AG10803 (cell line): ENCODE measurements at regions not wholly inside any gene's neighbourhood (a gene's known extent, or its start where the extent isn't known, plus 50 kb on each side); places are given as distances from the start of the nearest gene placed in this dataset.

ENCODE experiments used
- DNase-seq: peaks from one replicate; pipeline ENCODE4 v3.0.0; 2010; ENCODE audit warnings: low read depth
- H3K4me3 ChIP-seq: 2 replicates; pipeline ENCODE4 v1.5.1; 2011; ENCODE audit warnings: mild to moderate bottlenecking, low read length, control low read depth
- TF ChIP-seq, protein P1 (sequence below): conservative IDR thresholded peaks from 2 replicates; pipeline ENCODE4 v1.5.1; 2011; ENCODE audit warnings: mild to moderate bottlenecking, low read length, control low read depth, inconsistent platforms

GRCh38 chr2:18061717-18062116 is 183.2 kb downstream of the KCNS3 start:
- no peak overlapping the region for H3K4me3 ChIP-seq
- DNase-seq = no peak
- TF ChIP-seq, protein P1, sequence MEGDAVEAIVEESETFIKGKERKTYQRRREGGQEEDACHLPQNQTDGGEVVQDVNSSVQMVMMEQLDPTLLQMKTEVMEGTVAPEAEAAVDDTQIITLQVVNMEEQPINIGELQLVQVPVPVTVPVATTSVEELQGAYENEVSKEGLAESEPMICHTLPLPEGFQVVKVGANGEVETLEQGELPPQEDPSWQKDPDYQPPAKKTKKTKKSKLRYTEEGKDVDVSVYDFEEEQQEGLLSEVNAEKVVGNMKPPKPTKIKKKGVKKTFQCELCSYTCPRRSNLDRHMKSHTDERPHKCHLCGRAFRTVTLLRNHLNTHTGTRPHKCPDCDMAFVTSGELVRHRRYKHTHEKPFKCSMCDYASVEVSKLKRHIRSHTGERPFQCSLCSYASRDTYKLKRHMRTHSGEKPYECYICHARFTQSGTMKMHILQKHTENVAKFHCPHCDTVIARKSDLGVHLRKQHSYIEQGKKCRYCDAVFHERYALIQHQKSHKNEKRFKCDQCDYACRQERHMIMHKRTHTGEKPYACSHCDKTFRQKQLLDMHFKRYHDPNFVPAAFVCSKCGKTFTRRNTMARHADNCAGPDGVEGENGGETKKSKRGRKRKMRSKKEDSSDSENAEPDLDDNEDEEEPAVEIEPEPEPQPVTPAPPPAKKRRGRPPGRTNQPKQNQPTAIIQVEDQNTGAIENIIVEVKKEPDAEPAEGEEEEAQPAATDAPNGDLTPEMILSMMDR = no peak

DNA sequence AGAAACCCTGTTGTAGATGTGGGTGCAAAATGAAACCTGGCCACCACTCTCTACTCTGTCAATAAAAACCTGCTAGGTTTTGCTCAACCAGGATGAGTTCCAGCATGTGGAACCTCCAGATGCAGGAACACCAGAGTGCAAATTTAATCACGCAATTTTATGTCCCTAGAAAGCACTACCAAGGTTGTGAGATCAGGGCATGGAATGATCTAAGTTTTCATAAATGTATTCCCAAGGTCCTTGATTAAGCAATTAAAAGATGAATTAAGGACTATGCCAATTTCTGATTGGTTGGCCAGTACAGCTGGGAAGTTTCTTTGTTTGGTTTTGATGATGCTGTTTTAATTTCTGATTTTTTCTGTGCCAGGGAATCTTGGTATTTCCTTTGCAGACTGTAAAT is 179.2 kb downstream of the KCNS3 start:
- no peak overlapping the region for H3K4me3 ChIP-seq
- TF ChIP-seq, protein P1 = no peak
- DNase-seq = peak; percentile 49

GRCh38 chr2:18055290-18055689 is 176.8 kb downstream of the KCNS3 start:
- DNase-seq = no peak
- TF ChIP-seq, protein P1 = no peak
- H3K4me3 ChIP-seq = no peak overlapping the region

GRCh38 chr2:18050001-18050400 is 171.5 kb downstream of the KCNS3 start:
- TF ChIP-seq, protein P1 = no peak
- no peak for DNase-seq
- H3K4me3 ChIP-seq = no peak overlapping the region

DNA sequence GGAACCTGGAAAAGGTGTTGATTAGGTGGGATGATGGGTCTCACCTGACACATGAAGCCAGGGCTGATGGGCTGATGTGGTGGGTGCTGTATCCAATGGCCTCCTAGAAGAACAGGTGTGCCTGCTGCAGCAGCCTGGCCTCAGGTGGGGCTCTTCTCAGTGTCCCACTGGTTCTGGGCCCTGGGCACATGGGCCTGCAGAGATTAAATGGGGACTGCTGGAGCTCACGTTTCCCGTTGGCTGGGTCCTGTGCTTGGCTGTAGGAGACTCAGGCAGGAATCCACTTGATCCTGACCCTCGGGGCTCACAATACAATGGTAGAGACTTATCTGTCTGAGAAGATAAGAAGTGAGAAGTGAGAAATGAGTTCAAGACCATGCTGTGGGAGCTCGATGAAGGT is 170.9 kb downstream of the KCNS3 start:
- no peak overlapping the region for H3K4me3 ChIP-seq
- no peak for DNase-seq
- TF ChIP-seq, protein P1 = no peak

GRCh38 chr2:18047896-18048657 is 169.6 kb downstream of the KCNS3 start:
- TF ChIP-seq, protein P1 = no peak
- DNase-seq = peak; percentile 80
- no peak overlapping the region for H3K4me3 ChIP-seq

- TF ChIP-seq, protein P1 = no peak
- peak; percentile 47 for DNase-seq
These were observed 168.7 kb downstream of the KCNS3 start for GRCh38 chr2:18047213-18047611.

More at GRCh38 chr2:18047213-18047611, 168.7 kb downstream of the KCNS3 start:
- H3K4me3 ChIP-seq = no peak overlapping the region
